Hepatocyte (in vitro differentiated cells): ENCODE measurements at regions not wholly inside any gene's neighbourhood (a gene's known extent, or its start where the extent isn't known, plus 50 kb on each side); places are given as distances from the start of the nearest gene placed in this dataset.

ENCODE experiments used
- DNase-seq: peaks from one replicate; pipeline ENCODE4 v3.0.0-alpha.2; 2016; ENCODE audit warnings: low spot score
- H2AFZ ChIP-seq: fragments of 200-600 bp; sonication (generic); 2 replicates; pipeline ENCODE4 v1.6.0; 2016; ENCODE audit warnings: antibody characterized with exemption, mild to moderate bottlenecking
- H3K27ac ChIP-seq: fragments of 200-600 bp; sonication (generic); 2 replicates; pipeline ENCODE4 v1.5.1; 2016; ENCODE audit warnings: mild to moderate bottlenecking
- H3K27me3 ChIP-seq: fragments of 200-600 bp; sonication (generic); 2 replicates; pipeline ENCODE4 v1.6.1; 2016
- H3K36me3 ChIP-seq: fragments of 200-600 bp; sonication (generic); replicated peaks from 2 replicates; pipeline ENCODE4 v1.5.1; 2016; ENCODE audit warnings: low read depth; ENCODE audit not compliant: insufficient read depth
- H3K4me1 ChIP-seq: fragments of 200-600 bp; sonication (generic); 2 replicates; pipeline ENCODE4 v1.5.1; 2016; ENCODE audit warnings: mild to moderate bottlenecking, moderate library complexity; ENCODE audit not compliant: insufficient read depth
- H3K4me2 ChIP-seq: fragments of 200-600 bp; sonication (generic); 2 replicates; pipeline ENCODE4 v1.6.0; 2016
- H3K4me3 ChIP-seq: fragments of 200-600 bp; sonication (generic); 2 replicates; pipeline ENCODE4 v1.5.1; 2016; ENCODE audit warnings: mild to moderate bottlenecking
- H3K79me2 ChIP-seq: fragments of 200-600 bp; sonication (generic); 2 replicates; pipeline ENCODE4 v1.6.0; 2017; ENCODE audit warnings: mild to moderate bottlenecking
- H3K9me2 ChIP-seq: fragments of 200-600 bp; sonication (generic); replicated peaks from 2 replicates; pipeline ENCODE4 v1.6.0; 2017; ENCODE audit warnings: mild to moderate bottlenecking; ENCODE audit not compliant: insufficient read depth
- H3K9me3 ChIP-seq: fragments of 200-600 bp; sonication (generic); 2 replicates; pipeline ENCODE4 v1.5.1; 2016; ENCODE audit warnings: low read depth, mild to moderate bottlenecking
- H4K20me1 ChIP-seq: fragments of 200-600 bp; sonication (generic); 2 replicates; pipeline ENCODE4 v1.6.0; 2016; ENCODE audit warnings: mild to moderate bottlenecking; ENCODE audit not compliant: insufficient read depth, poor library complexity, severe bottlenecking
- CTCF ChIP-seq: fragments of 200-600 bp; sonication (generic); IDR thresholded peaks from 2 replicates; pipeline ENCODE4 v1.5.1; 2016; ENCODE audit warnings: antibody characterized with exemption, mild to moderate bottlenecking; ENCODE audit not compliant: poor library complexity
- EZH2 ChIP-seq: fragments of 200-600 bp; sonication (generic); IDR thresholded peaks from 2 replicates; pipeline ENCODE4 v1.6.1; 2016; ENCODE audit warnings: antibody characterized with exemption, mild to moderate bottlenecking, borderline replicate concordance
- EZH2phosphoT487 ChIP-seq: fragments of 200-600 bp; sonication (generic); IDR thresholded peaks from one replicate; pipeline ENCODE4 v1.6.1; 2018; ENCODE audit warnings: antibody characterized with exemption, mild to moderate bottlenecking, low read depth, moderate library complexity; ENCODE audit not compliant: unreplicated experiment, severe bottlenecking
- WGBS: methylation state at CpG from one replicate; pipeline ENCODE4 v1.1.6; 2016; ENCODE audit warnings: low lambda C conversion rate; ENCODE audit errors: missing lambda C conversion rate; 5-methylcytosine and 5-hydroxymethylcytosine counted together

DNA sequence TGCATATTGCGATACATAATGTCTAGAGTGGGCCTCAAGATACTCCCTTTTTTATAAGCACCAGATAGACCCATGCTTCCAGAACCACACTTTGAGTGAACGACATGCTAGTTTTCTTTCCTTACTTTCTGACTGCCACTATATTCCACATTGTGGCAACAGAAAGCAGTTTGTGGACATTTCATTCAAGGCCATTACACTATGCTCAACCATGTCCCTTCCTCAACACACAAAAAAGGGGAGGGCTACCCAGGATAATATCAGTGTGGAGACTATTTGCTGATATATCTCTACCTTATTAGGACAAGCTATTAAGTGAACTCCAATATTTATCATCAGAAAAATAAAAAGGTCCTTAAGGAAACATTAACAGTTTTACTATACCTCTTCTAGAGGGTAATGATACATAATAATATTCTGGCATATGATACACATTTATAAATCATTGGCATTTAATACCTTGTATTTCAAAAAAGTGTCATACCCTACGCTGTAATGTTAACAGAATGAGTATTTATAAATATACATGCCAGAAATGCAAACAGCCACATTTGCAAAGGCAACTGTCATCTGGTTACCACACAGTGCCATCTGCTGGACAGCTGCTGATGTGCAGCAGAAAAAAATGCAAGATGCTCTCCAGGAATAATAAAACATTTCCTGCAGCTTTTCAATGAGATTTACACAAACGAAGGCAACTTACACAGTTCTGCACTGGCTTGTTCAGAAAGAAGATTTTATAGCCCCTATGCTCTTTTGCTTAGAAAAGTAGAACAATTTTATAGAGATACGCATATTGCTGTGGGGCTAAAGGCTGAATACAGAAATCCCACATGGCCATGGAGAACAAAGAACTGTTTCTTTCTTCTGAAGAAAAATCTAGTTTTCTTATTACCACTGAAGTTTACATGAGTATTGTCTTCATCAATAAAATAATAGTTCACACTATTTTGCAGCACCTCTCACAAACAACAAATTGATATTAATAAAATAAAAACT, 182.2 kb upstream of the GRIP1 start:
- Histone ChIP-seq H3K4me3 (no peak overlapping the region), H3K4me1 (peaks cover 3% of the 10 kb centered on the region), H3K9me2 (no peaks in the 10 kb centered on the region), H3K27me3 (no peaks in the 10 kb centered on the region), H4K20me1 (no peaks in the 10 kb centered on the region), H3K79me2 (no peaks in the 10 kb centered on the region), H3K4me2 (no peak overlapping the region), H3K36me3 (no peaks in the 10 kb centered on the region), H3K9me3 (no peaks in the 10 kb centered on the region), H3K27ac (no peak overlapping the region), H2AFZ (no peak overlapping the region)
- DNase-seq: peak; percentile 78
- TF ChIP-seq EZH2phosphoT487: no peak
- peak; percentile 98 for TF ChIP-seq CTCF
- 38% methylated on average over 5 of the region's 5 CpGs for WGBS

GRCh38 chr12:66862356-66862985, 183.6 kb upstream of the GRIP1 start:
- no peak for DNase-seq
- H3K4me2 ChIP-seq: no peak overlapping the region
- WGBS: 82% methylated on average over 3 of the region's 3 CpGs
- no peaks in the 10 kb centered on the region for H4K20me1 ChIP-seq
- H2AFZ ChIP-seq: no peak overlapping the region
- no peak overlapping the region for H3K27ac ChIP-seq
- H3K27me3 ChIP-seq: no peaks in the 10 kb centered on the region
- no peaks in the 10 kb centered on the region for H3K9me2 ChIP-seq
- H3K9me3 ChIP-seq: no peaks in the 10 kb centered on the region
- TF ChIP-seq EZH2 (no peak), CTCF (no peak), EZH2phosphoT487 (no peak)
- no peaks in the 10 kb centered on the region for H3K36me3 ChIP-seq
- no peak overlapping the region for H3K4me3 ChIP-seq
- H3K79me2 ChIP-seq: no peaks in the 10 kb centered on the region
- peaks cover 3% of the 10 kb centered on the region for H3K4me1 ChIP-seq

GRCh38 chr12:66863276-66863675, 184.4 kb upstream of the GRIP1 start:
- 67% methylated on average over 1 of the region's 1 CpG for WGBS
- TF ChIP-seq CTCF (no peak), EZH2phosphoT487 (no peak), EZH2 (no peak)
- H3K27ac ChIP-seq: no peak overlapping the region

More at GRCh38 chr12:66863276-66863675, 184.4 kb upstream of the GRIP1 start:
- H3K4me2 ChIP-seq: no peak overlapping the region
- H3K79me2 ChIP-seq: no peaks in the 10 kb centered on the region
- H3K4me1 ChIP-seq: peaks cover 3% of the 10 kb centered on the region
- DNase-seq: no peak
- H3K9me3 ChIP-seq: no peaks in the 10 kb centered on the region
- no peaks in the 10 kb centered on the region for H3K27me3 ChIP-seq
- H2AFZ ChIP-seq: no peak overlapping the region
- no peaks in the 10 kb centered on the region for H4K20me1 ChIP-seq
- H3K4me3 ChIP-seq: no peak overlapping the region
- H3K9me2 ChIP-seq: no peaks in the 10 kb centered on the region
- no peaks in the 10 kb centered on the region for H3K36me3 ChIP-seq
